ENCODE measurements at regions not wholly inside any gene's neighbourhood (a gene's known extent, or its start where the extent isn't known, plus 50 kb on each side); places are given as distances from the start of the nearest gene placed in this dataset.

GRCh38 chr2:198701481-198701880 lies 756.3 kb downstream of the SATB2 start:
- TF ChIP-seq POLR2A (IDR thresholded peaks at IDR 0.05), result no peak
- TF ChIP-seq CTCF (IDR thresholded peaks at IDR 0.05), result no peak
- TF ChIP-seq EP300 (IDR thresholded peaks at IDR 0.05), result no peak
- no peak for TF ChIP-seq POLR2AphosphoS5 (IDR thresholded peaks at IDR 0.05)

Data from suprapubic skin (tissue), 4 donors.